SU-DHL-6 (cell line): ENCODE measurements at regions not wholly inside any gene's neighbourhood (a gene's known extent, or its start where the extent isn't known, plus 50 kb on each side); places are given as distances from the start of the nearest gene placed in this dataset.

Source experiments
- H2AFZ ChIP-seq: fragments of 200-600 bp; sonication (generic); 2 replicates; pipeline ENCODE4 v1.6.1; 2014; ENCODE audit warnings: low read depth, mild to moderate bottlenecking, moderate library complexity, mixed read lengths, antibody characterized with exemption, low read length; ENCODE audit not compliant: severe bottlenecking
- H3F3A ChIP-seq: fragments of 200-600 bp; shearing (Covaris generic); 2 replicates; pipeline ENCODE4 v1.6.0; 2016; ENCODE audit warnings: antibody characterized with exemption, mild to moderate bottlenecking; ENCODE audit not compliant: insufficient read depth
- H3K27ac ChIP-seq: fragments of 200-600 bp; sonication (generic); 2 replicates; pipeline ENCODE4 v1.5.1; 2016; ENCODE audit warnings: low read depth, mild to moderate bottlenecking, low read length, moderate library complexity, mixed read lengths
- H3K27me3 ChIP-seq: fragments of 200-600 bp; sonication (generic), shearing (Covaris generic); 2 replicates; pipeline ENCODE4 v1.6.0; 2014; ENCODE audit warnings: mild to moderate bottlenecking, low read length
- H3K36me3 ChIP-seq: fragments of 200-600 bp; sonication (generic); 2 replicates; pipeline ENCODE4 v1.6.1; 2014; ENCODE audit warnings: mild to moderate bottlenecking, low read length, mixed read lengths
- H3K4me2 ChIP-seq: fragments of 300-600, 200-600 bp; shearing (Covaris generic), sonication (generic); 2 replicates; pipeline ENCODE4 v1.6.0; 2014; ENCODE audit warnings: low read length, low read depth, mild to moderate bottlenecking; ENCODE audit not compliant: poor library complexity, severe bottlenecking
- H3K4me3 ChIP-seq: fragments of 200-600 bp; sonication (generic); 2 replicates; pipeline ENCODE4 v1.5.1; 2014; ENCODE audit warnings: antibody characterized with exemption, low read length, mild to moderate bottlenecking, mixed read lengths; ENCODE audit not compliant: insufficient read depth, poor library complexity, severe bottlenecking
- H3K79me2 ChIP-seq: fragments of 200-600 bp; sonication (generic); 2 replicates; pipeline ENCODE4 v1.6.1; 2014; ENCODE audit warnings: mild to moderate bottlenecking, low read length, moderate library complexity; ENCODE audit not compliant: insufficient read depth
- H3K9ac ChIP-seq: fragments of 200-600 bp; sonication (generic); 2 replicates; pipeline ENCODE4 v1.7.0; 2014; ENCODE audit warnings: mild to moderate bottlenecking, low read length
- H3K9me2 ChIP-seq: fragments of 200-600 bp; sonication (generic); replicated peaks from 2 replicates; pipeline ENCODE4 v1.6.1; 2014; ENCODE audit warnings: low read length; ENCODE audit not compliant: insufficient read depth
- H3K9me3 ChIP-seq: fragments of 200-600 bp; sonication (generic); 2 replicates; pipeline ENCODE4 v1.6.1; 2014; ENCODE audit warnings: low read length, mixed read lengths; ENCODE audit not compliant: insufficient read depth
- H4K20me1 ChIP-seq: fragments of 200-600 bp; sonication (generic); 2 replicates; pipeline ENCODE4 v1.6.1; 2014; ENCODE audit warnings: low read depth, mild to moderate bottlenecking, antibody characterized with exemption, low read length, moderate library complexity, mixed read lengths
- EZH2phosphoT487 ChIP-seq: fragments of 200-600 bp; sonication (generic), shearing (Covaris generic); conservative IDR thresholded peaks from 2 replicates; pipeline ENCODE4 v1.6.1; 2018; ENCODE audit warnings: mild to moderate bottlenecking, antibody characterized with exemption, low read length, moderate library complexity, mixed read lengths
- TF ChIP-seq, protein P1 (sequence below): fragments of 200-600 bp; sonication (generic); IDR thresholded peaks from one replicate; pipeline ENCODE4 v1.5.1; 2017; ENCODE audit warnings: antibody characterized with exemption, mild to moderate bottlenecking, low read length, moderate library complexity; ENCODE audit not compliant: insufficient read depth, poor library complexity, severe bottlenecking

DNA sequence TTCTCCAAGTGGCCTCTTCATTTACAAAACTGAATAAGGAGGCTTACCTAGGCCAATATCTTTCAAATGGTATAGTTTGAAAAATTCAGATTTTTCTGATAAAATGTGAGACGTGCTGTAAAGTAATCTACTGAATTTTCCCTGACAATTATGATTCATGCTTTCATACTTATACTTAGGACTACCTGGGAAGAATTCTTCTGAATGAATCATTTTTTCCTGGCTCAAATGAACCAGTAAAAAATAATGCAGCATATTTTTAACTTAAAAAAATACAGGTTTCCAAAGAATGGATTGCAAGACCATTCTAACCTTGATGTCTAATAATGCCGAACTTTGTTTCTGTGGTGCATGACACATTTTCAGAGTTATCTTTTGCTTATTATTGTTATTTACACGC, 375.4 kb downstream of the ZNF674 start:
- Histone ChIP-seq H3K4me2 (no peak overlapping the region), H3K9me3 (no peaks in the 10 kb centered on the region)

DNA sequence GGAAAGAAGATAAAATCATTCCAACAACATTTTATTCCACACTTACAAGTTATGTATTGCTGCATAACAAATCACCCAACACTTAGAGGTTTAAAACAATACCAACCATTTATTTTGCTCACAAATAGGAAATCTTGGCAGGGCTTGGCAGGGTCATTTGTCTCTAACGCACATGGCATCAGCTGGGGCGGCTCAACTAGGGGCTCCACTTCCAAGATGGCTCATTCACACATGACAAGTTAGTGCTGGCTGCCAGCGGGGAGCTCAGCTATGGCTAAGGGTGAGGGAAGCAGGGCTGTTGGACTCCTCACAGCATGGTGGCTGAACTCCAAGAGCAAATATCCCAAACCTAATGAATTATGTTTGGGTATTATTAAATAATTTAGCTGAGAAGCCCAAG, 377.0 kb downstream of the ZNF674 start:
- H4K20me1 ChIP-seq, result no peaks in the 10 kb centered on the region
- no peaks in the 10 kb centered on the region for H3F3A ChIP-seq
- H3K9me2 ChIP-seq, result no peaks in the 10 kb centered on the region
- H3K36me3 ChIP-seq, result no peaks in the 10 kb centered on the region
- TF ChIP-seq, protein P1, sequence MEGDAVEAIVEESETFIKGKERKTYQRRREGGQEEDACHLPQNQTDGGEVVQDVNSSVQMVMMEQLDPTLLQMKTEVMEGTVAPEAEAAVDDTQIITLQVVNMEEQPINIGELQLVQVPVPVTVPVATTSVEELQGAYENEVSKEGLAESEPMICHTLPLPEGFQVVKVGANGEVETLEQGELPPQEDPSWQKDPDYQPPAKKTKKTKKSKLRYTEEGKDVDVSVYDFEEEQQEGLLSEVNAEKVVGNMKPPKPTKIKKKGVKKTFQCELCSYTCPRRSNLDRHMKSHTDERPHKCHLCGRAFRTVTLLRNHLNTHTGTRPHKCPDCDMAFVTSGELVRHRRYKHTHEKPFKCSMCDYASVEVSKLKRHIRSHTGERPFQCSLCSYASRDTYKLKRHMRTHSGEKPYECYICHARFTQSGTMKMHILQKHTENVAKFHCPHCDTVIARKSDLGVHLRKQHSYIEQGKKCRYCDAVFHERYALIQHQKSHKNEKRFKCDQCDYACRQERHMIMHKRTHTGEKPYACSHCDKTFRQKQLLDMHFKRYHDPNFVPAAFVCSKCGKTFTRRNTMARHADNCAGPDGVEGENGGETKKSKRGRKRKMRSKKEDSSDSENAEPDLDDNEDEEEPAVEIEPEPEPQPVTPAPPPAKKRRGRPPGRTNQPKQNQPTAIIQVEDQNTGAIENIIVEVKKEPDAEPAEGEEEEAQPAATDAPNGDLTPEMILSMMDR, result no peak
- no peak for TF ChIP-seq EZH2phosphoT487
- H3K9me3 ChIP-seq, result no peaks in the 10 kb centered on the region
- H3K9ac ChIP-seq, result no peak overlapping the region
- no peak overlapping the region for H3K4me3 ChIP-seq
- no peaks in the 10 kb centered on the region for H3K27me3 ChIP-seq
- no peak overlapping the region for H3K4me2 ChIP-seq
- H2AFZ ChIP-seq, result no peak overlapping the region
- H3K79me2 ChIP-seq, result no peaks in the 10 kb centered on the region
- H3K27ac ChIP-seq, result no peak overlapping the region

More for the DNA sequence above, 375.4 kb downstream of the ZNF674 start:
- Histone ChIP-seq H3K4me3 (no peak overlapping the region), H3K36me3 (no peaks in the 10 kb centered on the region), H3K27ac (no peak overlapping the region), H2AFZ (no peak overlapping the region), H3K27me3 (no peaks in the 10 kb centered on the region), H3K79me2 (no peaks in the 10 kb centered on the region), H3F3A (no peaks in the 10 kb centered on the region), H3K9me2 (no peaks in the 10 kb centered on the region), H3K9ac (no peak overlapping the region), H4K20me1 (no peaks in the 10 kb centered on the region)
- TF ChIP-seq EZH2phosphoT487, result no peak
- TF ChIP-seq, protein P1, result no peak

DNA sequence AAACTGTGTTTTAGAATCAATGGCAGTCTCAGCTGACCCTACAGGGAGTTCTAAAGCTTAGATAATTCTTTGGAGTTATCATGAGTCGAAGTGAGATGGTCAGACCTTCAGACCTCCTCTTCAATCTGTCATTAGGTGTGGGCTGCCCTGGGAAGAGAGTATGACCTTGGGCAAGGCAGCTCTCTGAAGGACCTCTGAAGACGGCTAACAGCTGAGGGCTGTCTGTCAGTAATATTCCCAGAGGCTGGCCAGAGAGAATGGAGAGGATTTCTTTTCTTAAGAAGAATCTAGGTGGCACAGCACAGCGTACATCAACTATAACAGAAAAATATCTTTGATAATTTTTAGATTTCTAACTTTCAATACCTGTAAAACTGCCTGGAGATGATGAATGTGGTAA, 379.4 kb downstream of the ZNF674 start:
- Histone ChIP-seq H3K9me2 (no peaks in the 10 kb centered on the region), H3K4me2 (no peak overlapping the region), H3K9me3 (no peaks in the 10 kb centered on the region), H2AFZ (no peak overlapping the region), H3K9ac (no peak overlapping the region), H3K27ac (no peak overlapping the region), H4K20me1 (no peaks in the 10 kb centered on the region), H3F3A (no peaks in the 10 kb centered on the region), H3K27me3 (no peaks in the 10 kb centered on the region), H3K79me2 (no peaks in the 10 kb centered on the region), H3K36me3 (no peaks in the 10 kb centered on the region), H3K4me3 (no peak overlapping the region)
- TF ChIP-seq, protein P1, result no peak
- no peak for TF ChIP-seq EZH2phosphoT487
